H1 (cell line): ENCODE measurements at regions not wholly inside any gene's neighbourhood (a gene's known extent, or its start where the extent isn't known, plus 50 kb on each side); places are given as distances from the start of the nearest gene placed in this dataset.

Experiments used
- CBX5 ChIP-seq: fragments of 300-800, 300-1000 bp; sonication (generic); IDR thresholded peaks from 2 replicates; pipeline ENCODE4 v1.7.1; 2016; ENCODE audit warnings: antibody characterized with exemption, low read length, low read depth
- CTCF ChIP-seq, 3 experiments: IDR thresholded peaks; 1 replicate in 2 of 3; 2 replicates in 1 of 3; pipeline versions ENCODE4 v1.5.1 to v1.6.1; 2011; ENCODE audit warnings: low read length in 3 of 3, mild to moderate bottlenecking in 3 of 3, inconsistent platforms in 2 of 3, low read depth in 1 of 3, moderate library complexity in 1 of 3; ENCODE audit not compliant: insufficient read depth in 1 of 3; ENCODE audit errors: control extremely low read depth in 1 of 3
- MAX ChIP-seq: IDR thresholded peaks from 2 replicates; pipeline ENCODE4 v1.6.1; 2012; ENCODE audit warnings: inconsistent platforms
- NANOG ChIP-seq: IDR thresholded peaks from 2 replicates; pipeline ENCODE4 v1.6.1; 2011; ENCODE audit warnings: low read length, low read depth, mild to moderate bottlenecking, inconsistent platforms; ENCODE audit not compliant: insufficient read depth, poor library complexity, severe bottlenecking
- NRF1 ChIP-seq: IDR thresholded peaks from 2 replicates; pipeline ENCODE4 v1.6.1; 2011; ENCODE audit warnings: mild to moderate bottlenecking, low read depth, low read length, improper control_type of control experiment
- POLR2A ChIP-seq, 2 experiments: IDR thresholded peaks; 1 replicate in 1 of 2; 2 replicates in 1 of 2; pipeline ENCODE4 v1.6.1; 2011; ENCODE audit warnings: low read depth in 2 of 2, low read length in 2 of 2, mild to moderate bottlenecking in 2 of 2; ENCODE audit errors: control extremely low read depth in 1 of 2
- POLR2AphosphoS5 ChIP-seq: IDR thresholded peaks from 2 replicates; pipeline ENCODE4 v1.6.1; 2011; ENCODE audit warnings: low read depth, low read length
- RFX5 ChIP-seq: IDR thresholded peaks from 2 replicates; pipeline ENCODE4 v1.6.1; 2011; ENCODE audit warnings: low read depth, low read length, improper control_type of control experiment, borderline replicate concordance
- RNF2 ChIP-seq: fragments of 200-900, 300-1000 bp; sonication (generic); IDR thresholded peaks from 2 replicates; pipeline ENCODE4 v1.7.1; 2016; ENCODE audit warnings: borderline replicate concordance, low read depth, mild to moderate bottlenecking, antibody characterized with exemption, low read length; ENCODE audit not compliant: poor library complexity, severe bottlenecking; ENCODE audit errors: missing control alignments
- SIN3A ChIP-seq, 2 experiments: IDR thresholded peaks in 1 of 2; conservative IDR thresholded peaks in 1 of 2; 2 replicates each; pipeline ENCODE4 v1.6.1; 2011 to 2012; ENCODE audit warnings: low read length in 2 of 2, improper control_type of control experiment in 1 of 2, low read depth in 1 of 2, mild to moderate bottlenecking in 1 of 2
- SP2 ChIP-seq: IDR thresholded peaks from 2 replicates; pipeline ENCODE4 v1.6.1; 2012; ENCODE audit warnings: mild to moderate bottlenecking, low read length, inconsistent platforms
- SUZ12 ChIP-seq: fragments of 200-600 bp; sonication (generic); IDR thresholded peaks from 2 replicates; pipeline ENCODE4 v1.6.1; 2012; ENCODE audit warnings: mild to moderate bottlenecking, inconsistent platforms, low read length, moderate library complexity, mixed read lengths
- USF2 ChIP-seq: IDR thresholded peaks from 2 replicates; pipeline ENCODE4 v1.6.1; 2011; ENCODE audit warnings: low read length, improper control_type of control experiment
- YY1 ChIP-seq: IDR thresholded peaks from 2 replicates; pipeline ENCODE4 v1.6.1; 2011; ENCODE audit warnings: low read depth, mild to moderate bottlenecking, low read length

- TF ChIP-seq NRF1: no peak
- TF ChIP-seq POLR2A (IDR thresholded peaks at IDR 0.05; ENCODE audit: control extremely low read depth in 1 of 2, low read depth in 2 of 2, low read length in 2 of 2): no peak
- no peak for TF ChIP-seq NANOG
- TF ChIP-seq POLR2AphosphoS5: no peak
- no peak for TF ChIP-seq USF2
- no peak for TF ChIP-seq SP2
- no peak for TF ChIP-seq SUZ12
- TF ChIP-seq CBX5: no peak
- no peak for TF ChIP-seq CTCF (IDR thresholded peaks at IDR 0.05; ENCODE audit: control extremely low read depth in 1 of 3, insufficient read depth in 1 of 3, low read depth in 1 of 3, low read length in 3 of 3)
- no peak for TF ChIP-seq RFX5
- no peak for TF ChIP-seq SIN3A (conservative IDR thresholded peaks at IDR 0.05 in 1 of 2, IDR thresholded peaks at IDR 0.05 in 1 of 2; ENCODE audit: low read depth in 1 of 2, low read length in 2 of 2)
- TF ChIP-seq MAX: no peak
- TF ChIP-seq YY1: no peak
- TF ChIP-seq RNF2: no peak
Observed at GRCh38 chr7:25840209-25840792, 311.7 kb upstream of the NFE2L3 start.
